Kidney epithelial cell (primary cell): ENCODE measurements at regions not wholly inside any gene's neighbourhood (a gene's known extent, or its start where the extent isn't known, plus 50 kb on each side); places are given as distances from the start of the nearest gene placed in this dataset.
"Not testable (repeated sequence)": the region's sequence is repeated elsewhere in the genome, so short reads cannot be mapped to it uniquely, and the experiment has no call there.

Experiments used
- DNase-seq: peaks from one replicate; pipeline ENCODE4 v3.0.0-alpha.2; 2010; ENCODE audit warnings: low read depth
- H3K27me3 ChIP-seq: 2 replicates; pipeline ENCODE4 v1.6.0; 2011; ENCODE audit warnings: low read length; ENCODE audit not compliant: control insufficient read depth, insufficient read depth
- H3K36me3 ChIP-seq: 2 replicates; pipeline ENCODE4 v1.5.1; 2011; ENCODE audit warnings: low read length; ENCODE audit not compliant: control insufficient read depth, insufficient read depth
- H3K4me3 ChIP-seq: 2 replicates; pipeline ENCODE4 v1.5.1; 2011; ENCODE audit warnings: low read depth, mild to moderate bottlenecking, control low read depth, low read length
- TF ChIP-seq, protein P1 (sequence below): IDR thresholded peaks from 2 replicates; pipeline ENCODE4 v1.5.1; 2011; ENCODE audit warnings: mild to moderate bottlenecking, moderate library complexity, low read length, control low read depth, inconsistent platforms; ENCODE audit not compliant: insufficient read depth, poor library complexity, severe bottlenecking

GRCh38 chr4:171235521-171235920 lies 577.7 kb upstream of the GALNTL6 start:
- TF ChIP-seq, protein P1, sequence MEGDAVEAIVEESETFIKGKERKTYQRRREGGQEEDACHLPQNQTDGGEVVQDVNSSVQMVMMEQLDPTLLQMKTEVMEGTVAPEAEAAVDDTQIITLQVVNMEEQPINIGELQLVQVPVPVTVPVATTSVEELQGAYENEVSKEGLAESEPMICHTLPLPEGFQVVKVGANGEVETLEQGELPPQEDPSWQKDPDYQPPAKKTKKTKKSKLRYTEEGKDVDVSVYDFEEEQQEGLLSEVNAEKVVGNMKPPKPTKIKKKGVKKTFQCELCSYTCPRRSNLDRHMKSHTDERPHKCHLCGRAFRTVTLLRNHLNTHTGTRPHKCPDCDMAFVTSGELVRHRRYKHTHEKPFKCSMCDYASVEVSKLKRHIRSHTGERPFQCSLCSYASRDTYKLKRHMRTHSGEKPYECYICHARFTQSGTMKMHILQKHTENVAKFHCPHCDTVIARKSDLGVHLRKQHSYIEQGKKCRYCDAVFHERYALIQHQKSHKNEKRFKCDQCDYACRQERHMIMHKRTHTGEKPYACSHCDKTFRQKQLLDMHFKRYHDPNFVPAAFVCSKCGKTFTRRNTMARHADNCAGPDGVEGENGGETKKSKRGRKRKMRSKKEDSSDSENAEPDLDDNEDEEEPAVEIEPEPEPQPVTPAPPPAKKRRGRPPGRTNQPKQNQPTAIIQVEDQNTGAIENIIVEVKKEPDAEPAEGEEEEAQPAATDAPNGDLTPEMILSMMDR = no peak
- H3K4me3 ChIP-seq = no peak overlapping the region
- H3K36me3 ChIP-seq = no peaks in the 10 kb centered on the region
- H3K27me3 ChIP-seq = no peaks in the 10 kb centered on the region
- DNase-seq = no peak

DNA sequence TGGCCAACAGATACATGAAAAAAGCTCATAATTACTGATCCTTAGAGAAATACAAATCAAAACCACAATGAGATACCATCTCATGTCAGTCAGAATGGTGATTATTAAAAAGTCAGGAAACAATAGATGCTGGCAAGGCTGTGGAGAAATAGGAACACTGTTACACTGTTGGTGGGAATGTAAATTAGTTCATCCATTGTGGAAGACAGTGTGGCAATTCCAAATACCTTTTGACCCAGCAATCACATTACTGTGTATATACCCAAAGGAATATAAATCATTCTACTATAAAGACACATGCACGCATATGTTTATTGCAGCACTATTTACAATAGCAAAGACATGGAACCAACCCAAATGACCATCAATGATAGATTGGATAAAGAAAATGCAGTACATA lies 583.9 kb upstream of the GALNTL6 start:
- H3K27me3 ChIP-seq, H3K36me3 ChIP-seq, DNase-seq, H3K4me3 ChIP-seq: not testable (repeated sequence)

GRCh38 chr4:171221181-171221580 lies 592.0 kb upstream of the GALNTL6 start:
- no peak overlapping the region for H3K4me3 ChIP-seq
- H3K36me3 ChIP-seq = no peaks in the 10 kb centered on the region
- no peaks in the 10 kb centered on the region for H3K27me3 ChIP-seq
- TF ChIP-seq, protein P1 = no peak
- no peak for DNase-seq

DNA sequence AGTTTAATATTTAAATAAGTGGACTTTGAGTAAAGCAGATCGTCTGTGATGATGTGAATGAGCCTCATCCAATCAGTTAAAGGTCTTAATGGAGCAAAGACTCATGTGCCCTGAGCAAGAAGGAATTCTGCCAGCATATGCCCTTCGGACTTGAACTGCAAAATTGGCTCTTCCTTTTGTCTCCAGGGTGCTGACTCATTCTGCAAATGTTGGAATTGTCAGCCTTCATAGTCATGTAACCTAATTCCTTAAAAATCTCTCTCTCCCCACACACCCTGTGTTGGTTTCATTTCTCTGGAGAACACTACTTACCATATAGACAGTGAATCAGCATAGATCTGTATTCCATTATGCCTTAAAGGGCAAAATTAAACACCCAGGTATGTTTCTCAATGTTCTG lies 609.8 kb upstream of the GALNTL6 start:
- H3K27me3 ChIP-seq = no peaks in the 10 kb centered on the region
- DNase-seq = no peak
- no peaks in the 10 kb centered on the region for H3K36me3 ChIP-seq
- TF ChIP-seq, protein P1 = no peak
- H3K4me3 ChIP-seq = no peak overlapping the region

GRCh38 chr4:171202908-171203307 lies 610.3 kb upstream of the GALNTL6 start:
- DNase-seq = no peak
- Histone ChIP-seq H3K4me3 (no peak overlapping the region), H3K36me3 (no peaks in the 10 kb centered on the region), H3K27me3 (no peaks in the 10 kb centered on the region)
- TF ChIP-seq, protein P1 = no peak

- Histone ChIP-seq H3K27me3 (no peaks in the 10 kb centered on the region), H3K36me3 (no peaks in the 10 kb centered on the region), H3K4me3 (no peak overlapping the region)
- TF ChIP-seq, protein P1 = no peak
- no peak for DNase-seq
These were observed 626.5 kb upstream of the GALNTL6 start for GRCh38 chr4:171186700-171187099.
